GM12878 (cell line): ENCODE measurements at regions not wholly inside any gene's neighbourhood (a gene's known extent, or its start where the extent isn't known, plus 50 kb on each side); places are given as distances from the start of the nearest gene placed in this dataset.

ENCODE experiments used
- ATAC-seq: fragments of 200-7000 bp; cut with Tn5 transposase; 3 replicates; pipeline ENCODE4 v1.9.1; 2020; ENCODE audit warnings: mild to moderate bottlenecking, moderate library complexity
- BruUV-seq: library from RNA; stranded (reverse); fragments of 400-500 nt; replicated peaks from 2 replicates; lab custom pipeline; 2021; lab: Mats Ljungman, UMichigan
- CTCF ChIA-PET: fragments of 300-600 bp; sonication (Branson Sonifier 250); formaldehyde crosslinking; extraction: SDS; loops from one replicate; lab custom pipeline; 2021; ENCODE audit warnings: inconsistent platforms; lab: Yijun Ruan, JAX
- POLR2A ChIA-PET: fragments of 350-600 bp; formaldehyde crosslinking; extraction: SDS; loops from one replicate; lab custom pipeline; 2021; ENCODE audit warnings: inconsistent platforms; lab: Charles Lee
- RAD21 ChIA-PET: fragments of 300-600 bp; sonication (Branson Sonifier 250); formaldehyde crosslinking; loops from one replicate; lab custom pipeline; 2023; ENCODE audit warnings: antibody characterized with exemption; ENCODE audit not compliant: unreplicated experiment; lab: Charles Lee
- SMC1A ChIA-PET: fragments of 300-600 bp; sonication (Branson Sonifier 250); formaldehyde crosslinking; loops from one replicate; lab custom pipeline; 2023; ENCODE audit not compliant: unreplicated experiment, uncharacterized antibody; lab: Charles Lee
- DNase-seq: peaks from one replicate; pipeline ENCODE4 v3.0.0-alpha.2; 2011; ENCODE audit warnings: low read depth, low spot score
- FAIRE-seq: peaks from 3 replicates; lab custom pipeline; 2011; peaks lifted over from hg19 to GRCh38; lab: Jason Lieb, UNC
- H2AFZ ChIP-seq: 2 replicates; pipeline ENCODE4 v1.6.0; 2011; ENCODE audit warnings: low read depth, low read length, control low read depth; ENCODE audit not compliant: control insufficient read depth
- H3K27ac ChIP-seq: 2 replicates; pipeline ENCODE4 v1.5.1; 2011; ENCODE audit warnings: control low read depth; ENCODE audit not compliant: control insufficient read depth, insufficient read depth
- H3K27me3 ChIP-seq, 2 experiments: replicated peaks in 1 of 2; 2 replicates each; pipeline versions ENCODE4 v1.6.0 to v1.6.1; 2011; ENCODE audit warnings: low read length in 1 of 2; ENCODE audit not compliant: control insufficient read depth in 2 of 2, insufficient read depth in 2 of 2
- H3K36me3 ChIP-seq, 2 experiments: 2 replicates each; pipeline ENCODE4 v1.5.1; 2011; ENCODE audit warnings: low read length in 1 of 2; ENCODE audit not compliant: control insufficient read depth in 2 of 2, insufficient read depth in 2 of 2
- H3K4me1 ChIP-seq: 2 replicates; pipeline ENCODE4 v1.6.1; 2011; ENCODE audit warnings: mild to moderate bottlenecking, low read length, moderate library complexity, mixed read lengths; ENCODE audit not compliant: control insufficient read depth, insufficient read depth
- H3K4me2 ChIP-seq: 2 replicates; pipeline ENCODE4 v1.6.0; 2011; ENCODE audit warnings: control low read depth; ENCODE audit not compliant: control insufficient read depth, insufficient read depth
- H3K4me3 ChIP-seq: fragments of 200-600 bp; sonication (generic); 2 replicates; pipeline ENCODE4 v1.5.1; 2016
- H3K79me2 ChIP-seq: 2 replicates; pipeline ENCODE4 v1.6.0; 2011; ENCODE audit warnings: low read length; ENCODE audit not compliant: control insufficient read depth, insufficient read depth
- H3K9ac ChIP-seq: 2 replicates; pipeline ENCODE4 v1.8.0; 2011; ENCODE audit warnings: low read length, control low read depth, mixed read lengths; ENCODE audit not compliant: control insufficient read depth, insufficient read depth
- H3K9me3 ChIP-seq: replicated peaks from 3 replicates; pipeline ENCODE4 v1.5.1; 2011; ENCODE audit warnings: mild to moderate bottlenecking, low read length; ENCODE audit not compliant: control insufficient read depth, insufficient read depth
- H4K20me1 ChIP-seq: 2 replicates; pipeline ENCODE4 v1.6.0; 2011; ENCODE audit not compliant: control insufficient read depth, insufficient read depth
- BHLHE40 ChIP-seq, 2 experiments: fragments of 450-650 bp in 1 of 2; IDR thresholded peaks; 2 replicates each; pipeline ENCODE4 v1.6.1; 2011 to 2017; ENCODE audit warnings: low read depth in 2 of 2, borderline replicate concordance in 1 of 2, improper control_type of control experiment in 1 of 2, low read length in 1 of 2, mild to moderate bottlenecking in 1 of 2
- BRCA1 ChIP-seq: IDR thresholded peaks from 2 replicates; pipeline ENCODE4 v1.6.1; 2011; ENCODE audit warnings: low read depth, low read length, improper control_type of control experiment
- DPF2 ChIP-seq: fragments of 450-650 bp; IDR thresholded peaks from 2 replicates; pipeline ENCODE4 v1.6.1; 2017; ENCODE audit warnings: mild to moderate bottlenecking
- EZH2 ChIP-seq: IDR thresholded peaks from 2 replicates; pipeline ENCODE4 v1.6.1; 2012; ENCODE audit warnings: low read depth, mild to moderate bottlenecking, control low read depth, inconsistent platforms, low read length, borderline replicate concordance; ENCODE audit not compliant: control insufficient read depth
- MYB ChIP-seq: fragments of 150-350 bp; IDR thresholded peaks from 2 replicates; pipeline ENCODE4 v1.6.1; 2014; ENCODE audit warnings: mild to moderate bottlenecking, low read depth, low read length, borderline replicate concordance
- NBN ChIP-seq: fragments of 450-650 bp; IDR thresholded peaks from 2 replicates; pipeline ENCODE4 v1.6.1; 2016
- NFYB ChIP-seq: IDR thresholded peaks from 2 replicates; pipeline ENCODE4 v1.6.1; 2011; ENCODE audit warnings: low read depth, mild to moderate bottlenecking, low read length, improper control_type of control experiment, moderate library complexity; ENCODE audit not compliant: insufficient read depth
- POLR2A ChIP-seq: IDR thresholded peaks from 2 replicates; pipeline ENCODE4 v1.6.1; 2011; ENCODE audit warnings: low read depth, mild to moderate bottlenecking, low read length
- RBBP5 ChIP-seq: fragments of 200-600 bp; sonication (generic); conservative IDR thresholded peaks from 2 replicates; pipeline ENCODE4 v1.6.1; 2016
- SIN3A ChIP-seq: IDR thresholded peaks from 2 replicates; pipeline ENCODE4 v1.6.1; 2012; ENCODE audit warnings: low read depth, low read length, improper control_type of control experiment
- SPI1 ChIP-seq: IDR thresholded peaks from 2 replicates; pipeline ENCODE4 v1.6.1; 2011; ENCODE audit warnings: low read depth, mild to moderate bottlenecking, low read length, moderate library complexity, borderline replicate concordance; ENCODE audit not compliant: insufficient read depth
- SUZ12 ChIP-seq: fragments of 200-600 bp; sonication (generic); IDR thresholded peaks from one replicate; pipeline ENCODE4 v1.6.1; 2018; ENCODE audit warnings: antibody characterized with exemption, mild to moderate bottlenecking; ENCODE audit not compliant: unreplicated experiment
- ZNF384 ChIP-seq: IDR thresholded peaks from 2 replicates; pipeline ENCODE4 v1.6.1; 2012; ENCODE audit warnings: low read depth, mild to moderate bottlenecking, low read length, improper control_type of control experiment, borderline replicate concordance
- ZSCAN29 ChIP-seq: fragments of 450-650 bp; IDR thresholded peaks from 2 replicates; pipeline ENCODE4 v1.6.1; 2017; ENCODE audit warnings: mild to moderate bottlenecking, moderate library complexity
- WGBS: methylation state at CpG from one replicate; pipeline ENCODE4 v1.1.6; 2016; ENCODE audit warnings: low lambda C conversion rate; ENCODE audit not compliant: insufficient replicate concordance, insufficient coverage; ENCODE audit errors: missing lambda C conversion rate; 5-methylcytosine and 5-hydroxymethylcytosine counted together
- in situ Hi-C: fragments of 300-500 bp; cut with MboI; formaldehyde crosslinking; loops from 9 replicates; pipeline ENCODE4 v1.14.3; 2018; ENCODE audit warnings: mixed read lengths
- intact Hi-C: fragments of 100-400 bp; cut with micrococcal nuclease; formaldehyde crosslinking; loops from one replicate; pipeline ENCODE4 v1.14.2; 2022; ENCODE audit not compliant: unreplicated experiment
- TF ChIP-seq, protein P1 (sequence below): fragments of 450-650 bp; IDR thresholded peaks from 2 replicates; pipeline ENCODE4 v1.6.1; 2017; ENCODE audit warnings: mild to moderate bottlenecking
- TF ChIP-seq, protein P2 (sequence below): IDR thresholded peaks from 2 replicates; pipeline ENCODE4 v1.6.1; 2012; ENCODE audit warnings: low read depth, low read length, improper control_type of control experiment

DNA sequence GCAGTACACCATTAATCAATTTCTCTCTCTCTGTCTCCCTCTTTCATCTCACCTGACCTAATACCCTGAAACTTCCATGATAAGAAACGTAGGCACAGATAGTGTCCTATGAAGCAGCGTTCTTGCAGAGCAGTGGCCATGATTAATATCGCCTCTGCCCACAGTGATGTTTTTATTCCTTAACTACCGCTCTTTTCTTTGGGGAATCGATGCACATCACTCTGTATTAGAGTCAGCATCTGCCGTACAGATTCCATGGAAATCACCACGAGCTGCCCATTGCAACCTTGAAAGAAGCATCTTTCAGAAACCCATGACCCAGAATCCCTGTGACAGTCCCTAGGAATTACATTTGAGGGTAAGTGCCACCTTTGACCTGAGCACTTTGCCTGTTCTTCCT, 152.0 kb upstream of the ECI2 start:
- SMC1A ChIA-PET, result no interaction called here
- Histone ChIP-seq H3K27ac (no peak overlapping the region), H3K4me1 (no peaks in the 10 kb centered on the region), H2AFZ (no peak overlapping the region), H4K20me1 (no peaks in the 10 kb centered on the region), H3K9ac (no peak overlapping the region), H3K79me2 (no peaks in the 10 kb centered on the region), H3K9me3 (no peaks in the 10 kb centered on the region), H3K4me3 (no peak overlapping the region), H3K4me2 (no peak overlapping the region), H3K36me3 (no peaks in the 10 kb centered on the region), H3K27me3 (0 out of 4 replicates have a peak, but pooled peaks cover 0 to 3% of the 10 kb centered on the region in 2 experiments)
- BruUV-seq, result no TSS peak
- DNase-seq (no peak), ATAC-seq (no peak), FAIRE-seq (no peak)
- RAD21 ChIA-PET, result no interaction called here
- no peak for TF ChIP-seq DPF2
- TF ChIP-seq SUZ12, result no peak
- TF ChIP-seq ZNF384, result no peak
- WGBS, result 35% methylated on average over 7 of the region's 7 CpGs
- CTCF ChIA-PET, result no interaction called here
- intact Hi-C loops (no loop called here), in situ Hi-C loops (no loop called here)
- POLR2A ChIA-PET, result no interaction called here

DNA sequence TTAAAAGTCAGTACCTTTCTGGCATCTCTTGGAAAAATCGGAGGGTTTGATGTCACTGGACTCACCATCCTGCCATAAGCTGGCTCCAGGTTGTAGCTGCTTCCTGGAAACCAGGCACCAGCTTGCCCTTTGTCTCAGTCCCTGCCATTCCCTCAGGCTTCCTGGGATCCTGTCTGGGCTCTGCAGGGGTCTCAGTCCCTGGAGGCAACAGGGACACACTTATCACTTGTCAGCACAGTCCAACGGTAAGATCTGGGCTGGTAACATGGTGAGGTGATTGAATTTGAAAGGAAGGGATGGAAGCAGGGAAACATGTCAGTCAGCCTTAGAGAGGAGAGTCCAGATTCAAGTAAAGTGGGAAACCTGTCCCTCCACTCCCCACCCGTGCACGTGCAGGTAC, 147.6 kb upstream of the ECI2 start:
- H3K9ac ChIP-seq, result no peak overlapping the region
- H3K4me2 ChIP-seq, result no peak overlapping the region
- intact Hi-C loops, result no loop called here
- H4K20me1 ChIP-seq, result no peaks in the 10 kb centered on the region
- H3K27me3 ChIP-seq, result peaks cover 0 to 5% of the 10 kb centered on the region in 2 experiments; a peak in 2 of 4 replicates
- in situ Hi-C loops, result no loop called here
- BruUV-seq, result no TSS peak
- H2AFZ ChIP-seq, result no peak overlapping the region
- FAIRE-seq (no peak), DNase-seq (no peak), ATAC-seq (no peak)
- ChIA-PET RAD21 (no interaction called here), CTCF (interaction anchor here (0.6 to 0.7 kb wide), 2 partner anchors 167 to 346 kb away, joined by 3 to 4 read pairs; no protein-coding TSS in a partner anchor), SMC1A (interaction anchor here (1.3 kb wide), 1 partner anchor 236 kb away, joined by 3 read pairs; no protein-coding TSS in a partner anchor), POLR2A (interaction anchor here (0.7 kb wide), 1 partner anchor 699 kb away, joined by 3 read pairs; no protein-coding TSS in a partner anchor)
- WGBS, result 26% methylated on average over 4 of the region's 4 CpGs
- H3K4me1 ChIP-seq, result 0 out of 2 replicates have a peak, but pooled peaks cover 3% of the 10 kb centered on the region
- H3K9me3 ChIP-seq, result no peaks in the 10 kb centered on the region
- H3K27ac ChIP-seq, result no peak overlapping the region
- H3K4me3 ChIP-seq, result no peak overlapping the region
- H3K79me2 ChIP-seq, result no peaks in the 10 kb centered on the region
- H3K36me3 ChIP-seq, result no peaks in the 10 kb centered on the region
- TF ChIP-seq DPF2, result no peak
- TF ChIP-seq BRCA1, result no peak
- TF ChIP-seq RBBP5, result no peak
- TF ChIP-seq POLR2A, result no peak
- no peak for TF ChIP-seq MYB
- no peak for TF ChIP-seq SPI1
- TF ChIP-seq EZH2, result no peak
- TF ChIP-seq NFYB, result no peak
- TF ChIP-seq BHLHE40 (IDR thresholded peaks at IDR 0.05; ENCODE audit: borderline replicate concordance in 1 of 2, low read depth in 2 of 2, low read length in 1 of 2), result no peak
- no peak for TF ChIP-seq ZSCAN29
- TF ChIP-seq, protein P1, sequence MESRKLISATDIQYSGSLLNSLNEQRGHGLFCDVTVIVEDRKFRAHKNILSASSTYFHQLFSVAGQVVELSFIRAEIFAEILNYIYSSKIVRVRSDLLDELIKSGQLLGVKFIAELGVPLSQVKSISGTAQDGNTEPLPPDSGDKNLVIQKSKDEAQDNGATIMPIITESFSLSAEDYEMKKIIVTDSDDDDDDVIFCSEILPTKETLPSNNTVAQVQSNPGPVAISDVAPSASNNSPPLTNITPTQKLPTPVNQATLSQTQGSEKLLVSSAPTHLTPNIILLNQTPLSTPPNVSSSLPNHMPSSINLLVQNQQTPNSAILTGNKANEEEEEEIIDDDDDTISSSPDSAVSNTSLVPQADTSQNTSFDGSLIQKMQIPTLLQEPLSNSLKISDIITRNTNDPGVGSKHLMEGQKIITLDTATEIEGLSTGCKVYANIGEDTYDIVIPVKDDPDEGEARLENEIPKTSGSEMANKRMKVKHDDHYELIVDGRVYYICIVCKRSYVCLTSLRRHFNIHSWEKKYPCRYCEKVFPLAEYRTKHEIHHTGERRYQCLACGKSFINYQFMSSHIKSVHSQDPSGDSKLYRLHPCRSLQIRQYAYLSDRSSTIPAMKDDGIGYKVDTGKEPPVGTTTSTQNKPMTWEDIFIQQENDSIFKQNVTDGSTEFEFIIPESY, result no peak
- TF ChIP-seq NBN, result no peak
- no peak for TF ChIP-seq SIN3A
- TF ChIP-seq, protein P2, sequence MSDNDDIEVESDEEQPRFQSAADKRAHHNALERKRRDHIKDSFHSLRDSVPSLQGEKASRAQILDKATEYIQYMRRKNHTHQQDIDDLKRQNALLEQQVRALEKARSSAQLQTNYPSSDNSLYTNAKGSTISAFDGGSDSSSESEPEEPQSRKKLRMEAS, result no peak
